OCI-LY1 (cell line): ENCODE measurements at regions not wholly inside any gene's neighbourhood (a gene's known extent, or its start where the extent isn't known, plus 50 kb on each side); places are given as distances from the start of the nearest gene placed in this dataset.

Source experiments
- CTCF ChIP-seq: fragments of 200-600 bp; sonication (generic), shearing (Covaris generic); IDR thresholded peaks from 2 replicates; pipeline ENCODE4 v1.5.1; 2017; ENCODE audit warnings: mild to moderate bottlenecking, antibody characterized with exemption, low read length, moderate library complexity, mixed read lengths
- EZH2 ChIP-seq: fragments of 200-600 bp; sonication (generic), shearing (Covaris generic); IDR thresholded peaks from 2 replicates; pipeline ENCODE4 v1.8.0; 2017; ENCODE audit warnings: borderline replicate concordance, mixed run types, mild to moderate bottlenecking, antibody characterized with exemption, low read length, moderate library complexity, mixed read lengths

GRCh38 chr16:5885521-5885920 lies 787.9 kb upstream of the EEF2KMT start:
- no peak for TF ChIP-seq CTCF
- no peak for TF ChIP-seq EZH2
